Stimulated activated effector memory CD8-positive, alpha-beta T cell treated with anti-CD3 and anti-CD28 coated beads, Interleukin-12 subunit alpha, Interleukin-12 subunit beta, amount 100 ng/mL, for 72 hours (primary cell): ENCODE measurements at regions not wholly inside any gene's neighbourhood (a gene's known extent, or its start where the extent isn't known, plus 50 kb on each side); places are given as distances from the start of the nearest gene placed in this dataset.

Experiments
- ATAC-seq: fragments of 150-1000 bp; cut with Tn5 transposase; 2 replicates; pipeline ENCODE4 v1.10.0; 2021
- DNase-seq, 2 donors: peaks; one replicate each; pipeline ENCODE4 v3.0.0; 2021 to 2022; ENCODE audit warnings: low spot score in 2 of 2
- H3K27ac Mint-ChIP-seq: one replicate; pipeline ENCODE4 v1.8.0; 2022; ENCODE audit warnings: mild to moderate bottlenecking, mixed read lengths
- H3K36me3 Mint-ChIP-seq: one replicate; pipeline ENCODE4 v1.8.0; 2022; ENCODE audit warnings: mild to moderate bottlenecking, mixed read lengths
- H3K4me1 Mint-ChIP-seq: one replicate; pipeline ENCODE4 v1.8.0; 2022; ENCODE audit warnings: mixed read lengths
- H3K4me3 Mint-ChIP-seq: one replicate; pipeline ENCODE4 v1.8.0; 2022; ENCODE audit warnings: mild to moderate bottlenecking, mixed read lengths
- H3K9me3 Mint-ChIP-seq: one replicate; pipeline ENCODE4 v1.8.0; 2022; ENCODE audit warnings: mixed read lengths

DNA sequence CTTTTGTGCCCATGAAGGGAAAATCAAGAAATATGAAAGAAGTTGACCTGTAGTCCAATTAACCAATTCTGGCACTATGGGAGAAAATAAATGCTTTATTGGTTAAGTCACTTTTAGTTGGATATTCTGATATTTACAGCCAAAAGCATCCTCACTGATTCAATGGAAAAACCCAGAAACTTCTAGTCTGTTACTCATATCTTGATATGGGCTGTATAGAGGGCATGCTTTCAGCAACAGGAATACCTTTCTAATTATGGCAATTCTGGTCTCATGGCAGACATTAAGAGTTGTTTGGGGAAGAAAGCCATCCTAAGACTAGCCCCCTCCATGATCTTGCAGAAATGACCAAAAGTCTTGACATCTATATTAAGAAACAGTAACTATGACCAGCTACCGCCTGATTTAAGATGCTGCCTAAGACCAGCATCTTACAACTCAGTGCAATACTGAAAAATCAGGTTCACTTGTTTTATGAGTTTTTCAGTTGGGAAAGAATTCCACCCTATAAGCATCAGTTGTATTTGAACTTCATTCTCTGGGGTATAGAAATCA is 91.5 kb upstream of the VAV3 start:
- H3K36me3 Mint-ChIP-seq: no peaks in the 10 kb centered on the region
- H3K27ac Mint-ChIP-seq: no peak overlapping the region
- ATAC-seq (no peak), DNase-seq (no peak)
- no peaks in the 10 kb centered on the region for H3K4me1 Mint-ChIP-seq
- H3K4me3 Mint-ChIP-seq: no peak overlapping the region
- peaks cover under 1% of the 10 kb centered on the region for H3K9me3 Mint-ChIP-seq

DNA sequence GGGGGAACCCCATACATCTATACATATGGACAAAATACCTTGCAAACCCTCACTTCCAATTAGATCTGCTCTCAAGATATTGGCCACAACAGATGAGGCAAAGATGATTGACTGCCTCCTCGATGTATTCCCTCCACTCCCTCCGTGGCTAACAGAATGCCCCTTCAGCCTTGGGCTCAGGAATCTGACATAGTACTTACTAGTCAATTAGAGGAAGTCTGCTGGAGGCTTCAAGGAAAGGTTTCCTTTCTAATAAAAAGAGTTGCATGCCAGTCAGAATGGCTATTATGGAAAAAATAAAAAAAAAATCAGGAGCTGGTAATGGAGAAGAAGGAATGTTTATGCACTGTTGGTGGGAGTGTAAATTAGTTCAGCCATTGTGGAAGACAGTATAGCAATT is 90.4 kb upstream of the VAV3 start:
- Mint-ChIP-seq H3K4me3 (no peak overlapping the region), H3K9me3 (no peaks in the 10 kb centered on the region)
- no peak for ATAC-seq

DNA sequence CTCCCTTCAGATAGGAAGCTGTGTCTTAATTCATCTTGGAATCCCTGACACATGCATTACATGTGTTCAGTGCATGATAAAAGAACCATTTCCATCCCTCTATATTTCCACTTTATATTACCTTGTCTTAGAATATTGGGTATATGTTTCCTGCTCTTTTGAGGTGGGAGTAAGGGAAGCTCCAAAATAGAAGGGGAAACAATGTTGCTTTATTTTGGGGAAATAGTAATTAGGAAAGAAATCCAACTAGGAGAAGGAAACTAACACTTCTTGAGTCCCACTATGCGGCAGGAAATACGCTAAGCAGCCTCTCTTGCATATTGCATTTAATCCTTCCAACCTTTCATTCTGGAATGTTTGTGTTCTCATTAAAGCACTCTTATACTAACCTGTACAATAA is 89.4 kb upstream of the VAV3 start:
- H3K27ac Mint-ChIP-seq: no peak overlapping the region
- peaks cover 11% of the 10 kb centered on the region for H3K4me1 Mint-ChIP-seq
- no peaks in the 10 kb centered on the region for H3K36me3 Mint-ChIP-seq
- ATAC-seq: no peak
- H3K9me3 Mint-ChIP-seq: no peaks in the 10 kb centered on the region
- H3K4me3 Mint-ChIP-seq: no peak overlapping the region
- no peak for DNase-seq

More for the DNA sequence above, 90.4 kb upstream of the VAV3 start:
- H3K4me1 Mint-ChIP-seq: peaks cover under 1% of the 10 kb centered on the region
- no peak for DNase-seq
- H3K27ac Mint-ChIP-seq: no peak overlapping the region
- H3K36me3 Mint-ChIP-seq: no peaks in the 10 kb centered on the region

DNA sequence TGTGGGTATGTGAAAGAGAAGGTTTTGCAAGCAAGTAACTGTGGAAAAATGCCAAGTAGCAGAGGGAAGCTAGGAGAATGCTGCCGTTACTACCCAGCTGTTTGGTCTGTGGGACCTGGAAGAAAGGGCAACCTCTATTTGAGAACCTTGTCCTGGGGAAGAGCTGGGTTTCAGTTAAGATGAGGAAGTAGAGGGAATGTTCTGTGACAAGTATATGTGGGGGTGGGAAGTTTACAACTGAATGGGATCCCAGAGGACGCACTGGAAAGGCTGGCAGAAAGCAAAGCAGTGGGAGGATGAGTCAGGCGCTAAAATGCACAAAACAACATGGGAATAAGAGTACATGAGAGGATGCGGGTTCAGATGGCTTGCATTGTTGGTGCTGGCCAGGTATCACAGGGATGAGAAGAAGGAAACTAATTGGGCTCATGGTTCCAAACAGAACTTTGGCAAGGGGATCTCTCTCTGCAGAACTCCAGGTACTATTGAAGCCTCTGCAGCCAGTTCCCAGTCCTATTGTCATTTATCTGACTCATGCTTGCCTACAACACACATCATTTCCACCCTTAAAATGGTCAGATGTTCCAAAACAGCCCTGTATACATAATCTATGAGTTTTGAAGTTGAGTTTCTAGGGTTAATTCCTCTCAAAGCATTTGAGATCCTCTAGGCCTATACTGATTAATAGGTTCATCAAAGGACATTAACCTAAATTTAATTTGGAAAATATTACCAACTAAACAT is 88.5 kb upstream of the VAV3 start:
- DNase-seq (no peak), ATAC-seq (no peak)
- no peaks in the 10 kb centered on the region for H3K9me3 Mint-ChIP-seq
- no peaks in the 10 kb centered on the region for H3K36me3 Mint-ChIP-seq
- no peak overlapping the region for H3K4me3 Mint-ChIP-seq
- H3K27ac Mint-ChIP-seq: no peak overlapping the region
- H3K4me1 Mint-ChIP-seq: peaks cover 20% of the 10 kb centered on the region

DNA sequence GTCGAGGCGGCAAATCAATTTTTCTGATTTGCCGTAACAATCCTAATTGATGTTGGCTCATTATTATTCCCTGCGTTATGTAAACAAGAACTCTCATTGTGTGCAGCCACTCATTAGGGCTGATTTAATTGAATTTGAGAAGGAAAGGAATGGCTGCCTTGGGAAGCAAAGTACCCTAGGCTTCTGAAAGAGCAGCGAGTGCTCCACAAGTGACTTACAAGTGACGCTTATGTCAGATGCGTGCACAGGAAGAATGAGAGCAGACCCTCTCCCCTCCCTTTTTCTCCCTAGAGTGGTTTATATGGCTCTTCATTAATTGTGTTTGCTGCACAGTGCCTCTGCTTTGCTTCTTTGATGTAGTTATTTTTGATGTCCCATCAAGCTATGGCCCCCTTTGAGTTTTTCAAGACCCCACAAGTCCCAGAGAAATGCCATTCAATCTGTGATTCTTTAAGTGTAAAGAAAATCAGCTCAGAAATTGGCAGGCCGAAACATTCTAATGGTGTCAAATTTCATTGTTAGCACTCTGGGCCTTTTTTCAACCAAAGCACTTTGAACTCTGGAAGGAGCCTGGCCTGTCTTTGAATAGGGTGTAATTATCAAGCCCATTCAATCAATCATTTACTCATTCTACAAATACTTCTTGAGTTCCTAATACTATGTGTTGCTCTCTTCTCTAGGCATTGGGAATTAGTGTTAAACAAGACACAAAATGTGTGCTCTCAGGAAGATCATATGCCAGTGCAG is 86.8 kb upstream of the VAV3 start:
- Mint-ChIP-seq H3K27ac (no peak overlapping the region), H3K36me3 (no peaks in the 10 kb centered on the region), H3K4me3 (no peak overlapping the region), H3K9me3 (no peaks in the 10 kb centered on the region), H3K4me1 (peaks cover 21% of the 10 kb centered on the region)
- DNase-seq (no peak), ATAC-seq (no peak)

DNA sequence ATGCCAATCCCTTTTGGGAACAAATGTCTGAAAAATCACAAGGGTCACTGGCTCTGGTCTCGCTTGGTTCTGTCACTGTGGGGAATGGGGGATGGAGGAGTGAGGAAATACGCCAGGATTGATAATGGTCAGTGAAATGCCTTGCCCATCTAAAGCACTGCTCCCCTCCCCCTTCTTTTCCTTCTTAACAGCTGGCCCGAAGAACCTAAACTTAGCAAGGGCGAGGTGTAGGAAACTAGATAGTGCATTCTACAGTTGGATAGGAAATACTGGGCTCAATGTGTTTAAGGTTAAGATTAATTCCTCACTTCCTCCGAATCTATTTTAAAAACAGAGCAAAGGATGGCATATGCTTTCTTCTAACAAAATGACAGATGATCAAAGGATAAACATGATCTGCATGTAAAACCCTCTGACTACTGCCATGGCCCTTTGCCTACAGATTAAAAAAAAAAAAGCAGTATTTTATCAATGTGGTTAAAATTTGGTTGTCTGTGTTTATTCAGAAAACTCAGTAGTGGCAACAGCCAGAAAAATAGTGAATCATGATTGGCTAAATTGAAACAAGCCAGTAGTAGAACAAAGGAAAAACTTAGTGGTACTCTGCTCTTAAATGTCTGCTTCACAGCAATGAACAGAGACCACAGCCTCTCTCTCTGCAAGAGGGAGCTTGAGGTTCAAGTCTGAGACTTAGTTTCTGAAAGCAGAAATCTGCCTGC is 86.1 kb upstream of the VAV3 start:
- Mint-ChIP-seq H3K27ac (no peak overlapping the region), H3K9me3 (no peaks in the 10 kb centered on the region), H3K4me1 (peaks cover 21% of the 10 kb centered on the region), H3K36me3 (no peaks in the 10 kb centered on the region), H3K4me3 (no peak overlapping the region)
- DNase-seq (no peak), ATAC-seq (peak; percentile 68)

DNA sequence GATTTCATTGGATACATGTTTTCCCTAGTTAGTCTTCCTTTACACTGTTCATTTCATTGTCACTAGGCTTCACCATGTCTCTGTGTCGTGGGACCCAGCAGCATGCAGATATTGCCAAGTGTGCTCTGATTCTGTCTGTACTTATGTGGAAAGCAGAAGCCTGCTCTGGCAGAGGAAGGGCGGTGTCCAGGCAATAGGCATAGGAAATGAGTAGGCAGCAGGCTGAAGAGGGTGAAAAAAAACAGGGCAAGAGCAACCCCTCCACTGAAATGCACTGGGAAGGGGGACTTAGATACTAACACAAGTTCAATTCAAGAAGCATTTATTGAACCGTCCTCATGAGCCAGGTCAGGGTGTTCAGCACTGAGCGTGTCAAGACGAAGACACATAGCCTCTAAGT is 85.2 kb upstream of the VAV3 start:
- ATAC-seq: no peak
- Mint-ChIP-seq H3K4me3 (no peak overlapping the region), H3K36me3 (no peaks in the 10 kb centered on the region), H3K4me1 (peaks cover 21% of the 10 kb centered on the region), H3K9me3 (no peaks in the 10 kb centered on the region), H3K27ac (no peak overlapping the region)
- no peak for DNase-seq

DNA sequence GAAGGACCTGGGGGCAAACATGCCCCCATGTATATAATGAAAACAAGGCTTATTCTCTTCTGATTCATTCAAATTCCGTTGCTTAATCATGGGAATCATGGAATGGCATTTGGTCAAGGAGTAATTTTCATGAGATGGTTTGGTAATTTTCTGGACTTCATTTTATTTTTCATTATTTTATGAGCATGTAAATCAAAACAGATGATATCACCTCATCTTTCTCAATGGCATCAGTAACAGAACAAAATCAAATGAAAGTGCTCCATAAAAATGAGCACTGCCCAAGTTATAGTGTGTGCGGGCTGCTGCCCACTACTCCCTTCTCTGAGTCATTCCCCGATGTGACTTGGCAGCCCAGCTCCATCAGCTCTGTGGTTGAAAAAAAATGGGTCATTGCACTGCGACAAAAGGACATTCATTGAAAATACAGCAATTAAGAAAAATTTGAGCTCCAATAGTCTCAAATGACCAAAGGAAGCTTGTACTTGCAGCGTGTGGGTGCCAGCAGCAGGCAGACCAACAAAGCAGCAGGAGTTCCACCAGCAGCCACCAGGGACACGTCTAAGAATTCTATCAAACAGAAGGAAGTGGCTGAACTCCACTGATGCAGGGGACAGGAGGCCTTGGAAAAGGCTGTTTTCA is 84.3 kb upstream of the VAV3 start:
- H3K4me3 Mint-ChIP-seq: no peak overlapping the region

DNA sequence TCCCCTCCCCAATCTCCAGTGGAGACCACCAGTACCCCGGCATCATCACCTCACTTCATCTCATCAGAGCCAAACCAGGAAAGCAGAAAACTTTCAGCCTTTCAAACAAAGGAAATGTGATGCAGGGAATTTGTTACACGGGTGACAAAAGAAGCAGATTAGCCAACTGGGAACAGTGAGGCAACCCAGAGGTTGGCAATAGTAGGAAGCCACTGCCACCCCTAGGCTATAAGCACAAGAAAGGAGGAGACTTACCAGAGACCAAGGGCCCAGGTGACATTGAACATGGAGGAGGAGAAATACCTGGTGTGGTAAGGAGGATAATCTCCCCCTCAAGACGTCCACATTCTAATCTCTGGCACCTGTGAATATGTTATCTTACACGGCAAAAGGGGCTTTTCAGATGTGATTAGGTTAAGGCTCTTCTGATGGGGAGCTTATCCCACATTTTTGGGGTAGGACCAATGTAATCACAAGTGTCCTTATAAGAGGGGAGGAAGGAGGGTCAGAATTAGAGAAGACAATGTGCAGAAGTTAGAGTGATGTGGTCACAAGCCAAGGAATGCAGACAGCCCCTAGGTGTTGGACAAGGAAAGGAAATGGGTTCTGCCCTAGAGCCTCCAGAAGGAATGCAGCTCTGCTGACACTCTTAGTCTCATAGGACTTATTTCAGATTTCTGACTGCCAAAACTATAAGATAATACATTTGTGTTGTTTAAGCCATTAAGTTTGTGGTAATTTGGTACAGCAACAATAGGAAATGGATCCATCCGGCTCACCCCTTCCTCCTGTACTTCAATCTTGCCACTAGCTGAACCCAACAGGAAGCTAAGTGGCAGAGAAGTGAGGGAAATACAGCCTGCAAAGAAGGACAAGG is 83.6 kb upstream of the VAV3 start:
- Mint-ChIP-seq H3K9me3 (no peaks in the 10 kb centered on the region), H3K27ac (no peak overlapping the region), H3K4me3 (no peak overlapping the region), H3K4me1 (peaks cover 21% of the 10 kb centered on the region), H3K36me3 (no peaks in the 10 kb centered on the region)
- DNase-seq (no peak), ATAC-seq (no peak)

More for the DNA sequence above, 84.3 kb upstream of the VAV3 start:
- no peak for DNase-seq
- Mint-ChIP-seq H3K9me3 (no peaks in the 10 kb centered on the region), H3K36me3 (no peaks in the 10 kb centered on the region), H3K27ac (no peak overlapping the region), H3K4me1 (peaks cover 21% of the 10 kb centered on the region)
- ATAC-seq: peak; percentile 93

DNA sequence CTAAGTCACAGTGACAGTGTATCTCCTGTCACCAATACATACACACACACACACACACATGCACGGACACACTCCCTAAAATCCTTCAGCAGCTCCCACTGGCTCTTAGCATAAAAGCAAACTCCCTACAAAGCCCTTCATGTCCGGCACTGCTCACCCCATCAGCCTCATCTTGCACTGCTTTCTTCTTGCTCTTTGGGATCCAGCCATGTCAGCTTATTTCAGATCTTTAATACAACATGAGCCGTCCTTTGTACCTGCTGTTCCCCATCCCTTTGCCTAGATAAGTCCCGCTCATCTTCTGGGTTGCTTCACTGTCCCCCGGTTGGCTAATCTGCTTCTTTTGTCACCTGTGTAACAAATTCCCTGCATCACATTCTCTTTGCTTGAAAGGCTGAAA is 82.1 kb upstream of the VAV3 start:
- Mint-ChIP-seq H3K36me3 (no peaks in the 10 kb centered on the region), H3K9me3 (no peaks in the 10 kb centered on the region), H3K4me1 (peaks cover 31% of the 10 kb centered on the region), H3K27ac (no peak overlapping the region), H3K4me3 (no peak overlapping the region)
- DNase-seq: no peak
- ATAC-seq: no peak

DNA sequence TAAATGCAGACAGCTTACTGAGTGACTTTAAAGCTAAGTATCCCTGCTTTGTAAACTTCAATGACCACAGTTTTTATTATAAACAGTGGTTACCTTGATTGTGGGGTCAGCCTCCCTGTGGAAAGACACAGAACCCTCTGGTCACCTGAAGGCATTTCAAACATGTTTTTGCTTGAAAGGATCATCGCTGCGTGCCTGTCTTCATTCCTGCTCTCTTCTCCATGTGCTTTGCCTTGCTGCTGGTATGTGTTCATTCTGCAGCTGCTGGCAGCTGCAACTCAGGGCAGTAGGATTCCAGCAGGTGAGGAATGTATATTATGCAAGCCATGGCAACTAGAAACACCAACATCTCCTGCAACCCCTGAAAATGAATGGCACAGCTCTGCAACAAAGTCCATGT is 81.0 kb upstream of the VAV3 start:
- Mint-ChIP-seq H3K27ac (no peak overlapping the region), H3K36me3 (no peaks in the 10 kb centered on the region), H3K9me3 (no peaks in the 10 kb centered on the region), H3K4me1 (peaks cover 39% of the 10 kb centered on the region), H3K4me3 (no peak overlapping the region)
- ATAC-seq (no peak), DNase-seq (no peak)

DNA sequence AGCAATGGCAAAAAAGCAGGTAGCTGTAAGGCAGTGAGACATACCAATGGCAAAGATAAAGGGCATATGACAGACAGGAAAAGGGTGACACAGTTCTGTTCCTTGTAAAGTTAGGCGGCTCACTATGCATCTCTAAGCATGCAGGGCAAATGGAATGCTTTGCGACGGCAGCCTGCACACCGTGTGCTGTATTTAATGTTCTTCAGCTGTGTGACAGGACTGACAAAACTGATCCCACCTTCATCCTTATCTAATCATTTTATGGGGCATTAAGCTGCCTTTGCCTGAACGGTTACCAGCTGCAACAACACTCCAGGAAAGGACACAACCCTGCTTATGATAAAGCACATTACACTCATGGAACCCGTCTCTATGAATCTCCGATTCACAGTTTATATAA is 80.5 kb upstream of the VAV3 start:
- H3K27ac Mint-ChIP-seq: no peak overlapping the region
- no peaks in the 10 kb centered on the region for H3K9me3 Mint-ChIP-seq
- H3K36me3 Mint-ChIP-seq: no peaks in the 10 kb centered on the region
- peaks cover 39% of the 10 kb centered on the region for H3K4me1 Mint-ChIP-seq
- no peak for ATAC-seq
- H3K4me3 Mint-ChIP-seq: no peak overlapping the region
- no peak for DNase-seq

DNA sequence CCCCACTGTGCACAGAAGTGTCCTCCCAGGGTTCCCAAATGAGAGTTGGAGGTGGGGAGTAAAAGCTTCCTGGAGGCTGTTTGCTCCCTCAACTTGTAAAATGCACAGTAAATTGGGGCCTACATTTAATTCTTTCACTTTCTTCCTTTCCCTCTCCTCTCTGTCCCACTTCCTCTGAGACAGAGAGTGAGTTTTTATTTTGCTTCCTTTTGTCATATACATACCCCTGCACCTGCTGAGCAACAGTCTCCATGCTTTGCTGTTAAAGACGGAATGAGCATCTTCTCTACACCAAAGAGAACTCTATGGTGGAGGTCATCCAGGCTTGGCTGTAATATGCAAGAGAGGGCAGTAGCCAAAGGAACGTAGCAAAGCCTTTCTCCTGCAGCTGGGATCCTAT is 79.3 kb upstream of the VAV3 start:
- Mint-ChIP-seq H3K27ac (no peak overlapping the region), H3K36me3 (no peaks in the 10 kb centered on the region), H3K4me1 (peaks cover 27% of the 10 kb centered on the region), H3K9me3 (no peaks in the 10 kb centered on the region), H3K4me3 (no peak overlapping the region)
- ATAC-seq (no peak), DNase-seq (no peak)

DNA sequence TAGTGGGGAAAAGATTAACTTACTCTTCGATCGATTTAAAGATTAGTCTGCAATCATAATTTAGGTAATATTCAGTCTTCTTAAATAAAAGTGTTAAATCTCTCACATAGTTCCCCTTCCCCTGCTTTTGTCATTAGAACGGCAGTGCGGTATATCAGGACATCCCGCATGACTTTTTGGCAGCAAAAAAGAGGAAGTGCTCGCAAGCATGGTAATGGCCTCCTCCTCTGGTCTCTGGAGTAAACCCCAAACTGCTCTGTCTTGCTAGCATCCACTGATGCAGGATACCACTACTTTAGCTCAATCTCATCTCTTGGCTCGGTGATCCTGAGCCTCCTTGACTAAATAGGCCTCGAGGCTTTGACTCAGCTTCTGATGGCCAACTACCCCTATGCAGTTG is 78.7 kb upstream of the VAV3 start:
- H3K9me3 Mint-ChIP-seq: no peaks in the 10 kb centered on the region

More for the DNA sequence above, 78.7 kb upstream of the VAV3 start:
- DNase-seq (no peak), ATAC-seq (no peak)
- no peak overlapping the region for H3K4me3 Mint-ChIP-seq
- no peaks in the 10 kb centered on the region for H3K36me3 Mint-ChIP-seq
- H3K4me1 Mint-ChIP-seq: peaks cover 21% of the 10 kb centered on the region
- no peak overlapping the region for H3K27ac Mint-ChIP-seq
